PC-3 (cell line): ENCODE measurements at regions not wholly inside any gene's neighbourhood (a gene's known extent, or its start where the extent isn't known, plus 50 kb on each side); places are given as distances from the start of the nearest gene placed in this dataset.

Experiments used
- ATAC-seq: fragments of 200-7000 bp; cut with Tn5 transposase; 2 replicates; pipeline ENCODE4 v1.9.1; 2020; ENCODE audit warnings: mild to moderate bottlenecking, moderate library complexity
- BruUV-seq: library from RNA; stranded (reverse); fragments of 400-500 nt; replicated peaks from 2 replicates; lab custom pipeline; 2021; lab: Mats Ljungman, UMichigan
- CTCF ChIA-PET: fragments of 300-600 bp; sonication (Branson Sonifier 250); formaldehyde crosslinking; loops from one replicate; lab custom pipeline; 2022; ENCODE audit warnings: antibody characterized with exemption; lab: Charles Lee
- POLR2A ChIA-PET: fragments of 300-600 bp; sonication (Branson Sonifier 250); formaldehyde crosslinking; loops from one replicate; lab custom pipeline; 2022; ENCODE audit warnings: antibody characterized with exemption; ENCODE audit not compliant: unreplicated experiment; lab: Charles Lee
- DNase-seq: peaks from one replicate; pipeline ENCODE4 v3.0.0-alpha.2; 2015
- H2AFZ ChIP-seq: fragments of 300-600 bp; sonication (generic); 2 replicates; pipeline ENCODE4 v1.6.0; 2016; ENCODE audit warnings: antibody characterized with exemption, low read length
- H3F3A ChIP-seq: fragments of 300-600 bp; sonication (generic); one replicate; pipeline ENCODE4 v1.6.0; 2017; ENCODE audit warnings: antibody characterized with exemption, low read length, control low read depth, mild to moderate bottlenecking; ENCODE audit not compliant: unreplicated experiment
- H3K27ac ChIP-seq: fragments of 300-600 bp; sonication (generic); 2 replicates; pipeline ENCODE4 v1.5.1; 2016; ENCODE audit warnings: mild to moderate bottlenecking, low read length
- H3K27me3 ChIP-seq: fragments of 300-600 bp; sonication (generic); 2 replicates; pipeline ENCODE4 v1.6.1; 2016; ENCODE audit warnings: low read length, mixed read lengths
- H3K36me3 ChIP-seq: fragments of 300-600 bp; sonication (generic); 2 replicates; pipeline ENCODE4 v1.6.1; 2016; ENCODE audit warnings: low read depth, mixed run types, low read length, mixed read lengths
- H3K4me1 ChIP-seq: fragments of 300-600 bp; sonication (generic); 2 replicates; pipeline ENCODE4 v1.5.1; 2016; ENCODE audit warnings: low read length; ENCODE audit not compliant: insufficient read depth
- H3K4me2 ChIP-seq: fragments of 300-600 bp; sonication (generic); 2 replicates; pipeline ENCODE4 v1.6.0; 2016; ENCODE audit warnings: low read length
- H3K4me3 ChIP-seq: fragments of 300-600 bp; sonication (generic); 2 replicates; pipeline ENCODE4 v1.5.1; 2016; ENCODE audit warnings: mild to moderate bottlenecking, low read length, mixed read lengths
- H3K79me2 ChIP-seq: fragments of 300-600 bp; sonication (generic); 2 replicates; pipeline ENCODE4 v1.6.1; 2017; ENCODE audit warnings: low read length, mixed read lengths
- H3K9ac ChIP-seq: fragments of 300-600 bp; sonication (generic); 2 replicates; pipeline ENCODE4 v1.6.0; 2016; ENCODE audit warnings: mild to moderate bottlenecking, low read length
- H3K9me2 ChIP-seq: fragments of 300-600 bp; sonication (generic); replicated peaks from 2 replicates; pipeline ENCODE4 v1.6.1; 2016; ENCODE audit warnings: mixed run types, low read length, mixed read lengths
- H3K9me3 ChIP-seq: fragments of 300-600 bp; sonication (generic); 2 replicates; pipeline ENCODE4 v1.6.1; 2016; ENCODE audit warnings: low read length, mixed read lengths
- H4K20me1 ChIP-seq: fragments of 300-600 bp; sonication (generic); 2 replicates; pipeline ENCODE4 v1.6.1; 2016; ENCODE audit warnings: low read length, mixed read lengths
- CTCF ChIP-seq: fragments of 300-600 bp; sonication (generic); conservative IDR thresholded peaks from 2 replicates; pipeline ENCODE4 v1.5.1; 2017; ENCODE audit warnings: antibody characterized with exemption, low read depth, mild to moderate bottlenecking, low read length
- EZH2 ChIP-seq: fragments of 300-600 bp; sonication (generic); IDR thresholded peaks from one replicate; pipeline ENCODE4 v1.6.1; 2017; ENCODE audit warnings: antibody characterized with exemption, mild to moderate bottlenecking, low read length; ENCODE audit not compliant: unreplicated experiment
- EZH2phosphoT487 ChIP-seq: fragments of 300-600 bp; sonication (generic); IDR thresholded peaks from 2 replicates; pipeline ENCODE4 v1.6.1; 2018; ENCODE audit warnings: mild to moderate bottlenecking, antibody characterized with exemption, low read length, borderline replicate concordance
- intact Hi-C: fragments of 100-400 bp; cut with micrococcal nuclease; formaldehyde crosslinking; loops from 2 replicates; pipeline ENCODE4 v1.9.0; 2023

- H3F3A ChIP-seq = peaks cover 10% of the 10 kb centered on the region
- no peaks in the 10 kb centered on the region for H3K36me3 ChIP-seq
- H3K27me3 ChIP-seq = no peaks in the 10 kb centered on the region
- no TSS peak for BruUV-seq
- H3K9me3 ChIP-seq = no peaks in the 10 kb centered on the region
- DNase-seq (no peak), ATAC-seq (no peak)
- no peak overlapping the region for H3K4me3 ChIP-seq
- peak overlapping the region; percentile 68 for H3K4me2 ChIP-seq
- ChIA-PET POLR2A (no interaction called here), CTCF (no interaction called here)
- TF ChIP-seq CTCF (no peak), EZH2 (no peak), EZH2phosphoT487 (no peak)
- H3K79me2 ChIP-seq = no peaks in the 10 kb centered on the region
- H2AFZ ChIP-seq = no peak overlapping the region
- H3K27ac ChIP-seq = peak overlapping the region; percentile 96
- intact Hi-C loops = no loop called here
- no peaks in the 10 kb centered on the region for H3K9me2 ChIP-seq
- peaks cover 49% of the 10 kb centered on the region for H3K4me1 ChIP-seq
- no peaks in the 10 kb centered on the region for H4K20me1 ChIP-seq
- H3K9ac ChIP-seq = peak overlapping the region; percentile 88
These were observed 238.0 kb upstream of the ATP2B1 start for GRCh38 chr12:89946518-89947135.

- ATAC-seq (no peak), DNase-seq (no peak)
- Histone ChIP-seq H3K36me3 (no peaks in the 10 kb centered on the region), H3K9me3 (no peaks in the 10 kb centered on the region), H3F3A (peaks cover 4% of the 10 kb centered on the region), H3K27me3 (no peaks in the 10 kb centered on the region), H3K4me2 (no peak overlapping the region), H3K4me3 (no peak overlapping the region), H3K79me2 (no peaks in the 10 kb centered on the region), H3K9me2 (no peaks in the 10 kb centered on the region), H3K9ac (no peak overlapping the region), H4K20me1 (no peaks in the 10 kb centered on the region), H3K4me1 (peaks cover 36% of the 10 kb centered on the region), H3K27ac (no peak overlapping the region), H2AFZ (no peak overlapping the region)
- BruUV-seq = no TSS peak
- no peak for TF ChIP-seq CTCF
- TF ChIP-seq EZH2phosphoT487 = no peak
- TF ChIP-seq EZH2 = no peak
- CTCF ChIA-PET = no interaction called here
- POLR2A ChIA-PET = no interaction called here
- intact Hi-C loops = no loop called here
These were observed 236.5 kb upstream of the ATP2B1 start for GRCh38 chr12:89945123-89945522.

GRCh38 chr12:89943463-89943862 lies 234.8 kb upstream of the ATP2B1 start:
- H3F3A ChIP-seq = no peaks in the 10 kb centered on the region
- no peaks in the 10 kb centered on the region for H3K27me3 ChIP-seq
- no peaks in the 10 kb centered on the region for H4K20me1 ChIP-seq
- intact Hi-C loops = no loop called here
- TF ChIP-seq CTCF = no peak
- TF ChIP-seq EZH2phosphoT487 = no peak
- no peak overlapping the region for H3K4me3 ChIP-seq
- H3K79me2 ChIP-seq = no peaks in the 10 kb centered on the region
- no peak overlapping the region for H3K4me2 ChIP-seq
- H3K36me3 ChIP-seq = no peaks in the 10 kb centered on the region
- H3K27ac ChIP-seq = no peak overlapping the region
- ChIA-PET CTCF (interaction anchor here (0.6 kb wide), 1 partner anchor 234 kb away, joined by 3 read pairs; no protein-coding TSS in a partner anchor), POLR2A (no interaction called here)
- DNase-seq (no peak), ATAC-seq (no peak)
- H3K9me3 ChIP-seq = no peaks in the 10 kb centered on the region
- no peaks in the 10 kb centered on the region for H3K9me2 ChIP-seq
- BruUV-seq = no TSS peak
- no peak overlapping the region for H3K9ac ChIP-seq
- H2AFZ ChIP-seq = no peak overlapping the region
- peaks cover 23% of the 10 kb centered on the region for H3K4me1 ChIP-seq
